H1 (cell line): ENCODE measurements at regions not wholly inside any gene's neighbourhood (a gene's known extent, or its start where the extent isn't known, plus 50 kb on each side); places are given as distances from the start of the nearest gene placed in this dataset.

Experiments used
- BACH1 ChIP-seq: IDR thresholded peaks from 2 replicates; pipeline ENCODE4 v1.6.1; 2012; ENCODE audit warnings: low read length, improper control_type of control experiment
- CHD1 ChIP-seq: IDR thresholded peaks from 2 replicates; pipeline ENCODE4 v1.6.1; 2012; ENCODE audit warnings: low read depth, low read length, improper control_type of control experiment
- GTF2F1 ChIP-seq: IDR thresholded peaks from 2 replicates; pipeline ENCODE4 v1.6.1; 2012; ENCODE audit warnings: low read depth, low read length, improper control_type of control experiment, borderline replicate concordance
- RBBP5 ChIP-seq: IDR thresholded peaks from 2 replicates; pipeline ENCODE4 v1.7.1; 2012; ENCODE audit warnings: low read depth, mild to moderate bottlenecking, inconsistent platforms, low read length, moderate library complexity, borderline replicate concordance
- SUZ12 ChIP-seq: fragments of 200-600 bp; sonication (generic); IDR thresholded peaks from 2 replicates; pipeline ENCODE4 v1.6.1; 2012; ENCODE audit warnings: mild to moderate bottlenecking, inconsistent platforms, low read length, moderate library complexity, mixed read lengths
- TAF1 ChIP-seq: IDR thresholded peaks from 2 replicates; pipeline ENCODE4 v1.6.1; 2011; ENCODE audit warnings: mild to moderate bottlenecking, low read depth, low read length

GRCh38 chr4:3360777-3361176 is 68.0 kb downstream of the RGS12 start (continued):
- TF ChIP-seq GTF2F1 (no peak), CHD1 (no peak), BACH1 (no peak), TAF1 (no peak), RBBP5 (no peak), SUZ12 (no peak)
